CD14-positive monocyte (primary cell): ENCODE measurements at regions not wholly inside any gene's neighbourhood (a gene's known extent, or its start where the extent isn't known, plus 50 kb on each side); places are given as distances from the start of the nearest gene placed in this dataset.

ENCODE experiments used
- DNase-seq, 3 donors: peaks; one replicate each; pipeline ENCODE4 v3.0.0-alpha.2; 2011 to 2022
- H2AFZ ChIP-seq: 2 replicates; pipeline ENCODE4 v1.6.0; 2012; ENCODE audit warnings: mild to moderate bottlenecking, low read depth, low read length, inconsistent platforms; ENCODE audit not compliant: insufficient read depth, poor library complexity, severe bottlenecking
- H3K27ac ChIP-seq, 2 donors: 1 replicate in 1 of 2; 2 replicates in 1 of 2; pipeline ENCODE4 v1.5.1; 2012 to 2013; ENCODE audit warnings: low read length in 2 of 2, control low read depth in 1 of 2, inconsistent platforms in 1 of 2, low read depth in 1 of 2, mild to moderate bottlenecking in 1 of 2
- H3K27me3 ChIP-seq, 2 donors: one replicate each; pipeline versions ENCODE4 v1.6.0 to v1.6.1; 2011 to 2013; ENCODE audit warnings: low read length in 2 of 2; ENCODE audit not compliant: control insufficient read depth in 2 of 2, insufficient read depth in 2 of 2
- H3K36me3 ChIP-seq, 2 donors: replicated peaks in 1 of 2; 1 replicate in 1 of 2; 2 replicates in 1 of 2; pipeline versions ENCODE4 v1.5.1 to v1.6.1; 2012 to 2013; ENCODE audit warnings: low read length in 2 of 2, control low read depth in 1 of 2, inconsistent platforms in 1 of 2, mild to moderate bottlenecking in 1 of 2; ENCODE audit not compliant: insufficient read depth in 2 of 2, control insufficient read depth in 1 of 2
- H3K4me1 ChIP-seq, 2 donors: 1 replicate in 1 of 2; 2 replicates in 1 of 2; pipeline versions ENCODE4 v1.5.1 to v1.6.1; 2012 to 2013; ENCODE audit warnings: low read length in 2 of 2, control low read depth in 1 of 2, inconsistent platforms in 1 of 2, mild to moderate bottlenecking in 1 of 2, moderate library complexity in 1 of 2; ENCODE audit not compliant: insufficient read depth in 2 of 2, control insufficient read depth in 1 of 2
- H3K4me2 ChIP-seq: replicated peaks from 2 replicates; pipeline ENCODE3; 2012; ENCODE audit warnings: low read length, moderate library complexity, mild to moderate bottlenecking; ENCODE audit not compliant: poor library complexity, severe bottlenecking; ENCODE audit errors: extremely low read depth
- H3K4me3 ChIP-seq, 3 experiments: fragments of 200-600 bp in 1 of 3; sonication (generic) in 1 of 3; replicated peaks in 1 of 3; 1 replicate in 2 of 3; 2 replicates in 1 of 3; pipeline ENCODE4 v1.5.1; 2011 to 2013; ENCODE audit warnings: low read length in 3 of 3, mild to moderate bottlenecking in 3 of 3, control low read depth in 2 of 3, low read depth in 2 of 3, inconsistent platforms in 1 of 3, moderate library complexity in 1 of 3
- H3K79me2 ChIP-seq: 2 replicates; pipeline ENCODE4 v1.6.0; 2012; ENCODE audit warnings: mild to moderate bottlenecking, control low read depth, inconsistent platforms, low read length, moderate library complexity; ENCODE audit not compliant: insufficient read depth
- H3K9ac ChIP-seq: 2 replicates; pipeline ENCODE4 v1.6.0; 2017; ENCODE audit warnings: low read length, mild to moderate bottlenecking; ENCODE audit not compliant: insufficient read depth, poor library complexity, severe bottlenecking
- H3K9me3 ChIP-seq, 2 donors: replicated peaks in 1 of 2; 1 replicate in 1 of 2; 2 replicates in 1 of 2; pipeline versions ENCODE4 v1.5.1 to v1.6.1; 2012 to 2013; ENCODE audit warnings: low read length in 2 of 2, control low read depth in 1 of 2; ENCODE audit not compliant: control insufficient read depth in 1 of 2, insufficient read depth in 1 of 2
- H4K20me1 ChIP-seq: 2 replicates; pipeline ENCODE4 v1.6.0; 2012; ENCODE audit warnings: mild to moderate bottlenecking, low read length, control low read depth, moderate library complexity; ENCODE audit not compliant: insufficient read depth
- H3K27ac Mint-ChIP-seq, 7 donors: one replicate each; pipeline ENCODE4 v1.8.0; 2020; ENCODE audit warnings: mild to moderate bottlenecking in 7 of 7, mixed read lengths in 7 of 7, moderate library complexity in 6 of 7, inconsistent platforms in 2 of 7
- H3K27me3 Mint-ChIP-seq, 3 donors: one replicate each; pipeline ENCODE4 v1.8.0; 2021 to 2022; ENCODE audit warnings: low read depth in 3 of 3, mild to moderate bottlenecking in 3 of 3, mixed read lengths in 3 of 3, moderate library complexity in 3 of 3, inconsistent platforms in 1 of 3
- H3K36me3 Mint-ChIP-seq, 2 donors: one replicate each; pipeline ENCODE4 v1.8.0; 2020; ENCODE audit warnings: mixed read lengths in 2 of 2, inconsistent platforms in 1 of 2, mild to moderate bottlenecking in 1 of 2
- H3K4me1 Mint-ChIP-seq: one replicate; pipeline ENCODE4 v1.8.0; 2020; ENCODE audit warnings: mild to moderate bottlenecking, mixed read lengths
- H3K4me3 Mint-ChIP-seq, 2 donors: one replicate each; pipeline ENCODE4 v1.8.0; 2020; ENCODE audit warnings: mild to moderate bottlenecking in 2 of 2, mixed read lengths in 2 of 2, moderate library complexity in 1 of 2
- H3K9me3 Mint-ChIP-seq, 7 donors: one replicate each; pipeline ENCODE4 v1.8.0; 2020 to 2022; ENCODE audit warnings: mixed read lengths in 7 of 7, mild to moderate bottlenecking in 6 of 7, moderate library complexity in 6 of 7, inconsistent platforms in 2 of 7
- WGBS: methylation state at CpG from one replicate; pipeline ENCODE4 v1.1.5; 2013; ENCODE audit warnings: missing lambda C conversion rate; ENCODE audit not compliant: insufficient coverage; 5-methylcytosine and 5-hydroxymethylcytosine counted together
- intact Hi-C, 2 donors: fragments of 100-400 bp; cut with micrococcal nuclease; formaldehyde crosslinking; loops; one replicate each; pipeline versions ENCODE4 v1.15.0 to v1.15.1; 2023
- TF ChIP-seq, protein P1 (sequence below): fragments of 200-600 bp; IDR thresholded peaks from one replicate; pipeline ENCODE4 v1.8.0; 2022; ENCODE audit warnings: antibody characterized with exemption, mild to moderate bottlenecking

DNA sequence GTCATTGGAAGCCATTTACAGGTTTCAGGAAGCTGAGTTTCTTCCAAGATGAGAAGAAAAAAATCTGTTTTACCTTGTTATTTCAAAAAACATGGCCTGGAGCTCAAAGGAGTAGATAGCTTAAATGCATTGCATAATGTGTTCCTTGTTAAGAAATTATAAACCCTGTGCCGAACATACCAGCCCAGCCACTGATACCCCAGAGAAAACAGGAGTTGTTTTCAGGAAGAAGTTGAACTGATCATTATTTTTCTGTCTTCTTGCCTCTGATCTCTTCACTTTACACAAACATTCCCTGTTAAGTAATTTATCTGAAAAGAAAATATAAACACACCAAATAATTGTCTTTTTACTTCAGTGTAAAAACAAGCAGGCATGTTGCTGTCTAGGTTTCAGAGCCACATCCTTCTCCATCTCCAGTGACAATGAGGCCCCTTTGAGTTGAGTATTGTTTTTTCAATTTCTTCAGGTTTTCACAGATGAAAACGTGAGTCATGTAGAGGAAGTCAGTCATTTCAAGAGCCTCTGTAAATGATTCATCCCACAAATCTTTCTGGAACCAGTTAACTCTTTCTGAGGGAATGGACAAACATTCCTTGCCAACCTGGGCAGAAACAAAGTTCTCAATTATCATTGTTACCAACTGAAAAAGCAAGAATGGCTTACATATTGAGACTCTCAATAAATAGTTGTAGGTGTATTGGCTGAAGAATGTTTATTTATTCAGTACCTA is 244.2 kb downstream of the IPMK start:
- Histone ChIP-seq H3K9me3 (peaks cover 0 to 3% of the 10 kb centered on the region in 2 donors), H3K27me3 (no peaks in the 10 kb centered on the region), H3K4me1 (no peaks in the 10 kb centered on the region), H4K20me1 (no peaks in the 10 kb centered on the region), H3K4me2 (no peak overlapping the region), H3K27ac (no peak overlapping the region), H3K9ac (no peak overlapping the region), H3K4me3 (no peak overlapping the region), H3K79me2 (no peaks in the 10 kb centered on the region), H3K36me3 (no peaks in the 10 kb centered on the region), H2AFZ (no peak overlapping the region)
- H3K4me3 Mint-ChIP-seq = no peak overlapping the region
- no CpG with 5 or more reads among the region's 2 CpGs for WGBS
- H3K4me1 Mint-ChIP-seq = no peaks in the 10 kb centered on the region
- TF ChIP-seq, protein P1, sequence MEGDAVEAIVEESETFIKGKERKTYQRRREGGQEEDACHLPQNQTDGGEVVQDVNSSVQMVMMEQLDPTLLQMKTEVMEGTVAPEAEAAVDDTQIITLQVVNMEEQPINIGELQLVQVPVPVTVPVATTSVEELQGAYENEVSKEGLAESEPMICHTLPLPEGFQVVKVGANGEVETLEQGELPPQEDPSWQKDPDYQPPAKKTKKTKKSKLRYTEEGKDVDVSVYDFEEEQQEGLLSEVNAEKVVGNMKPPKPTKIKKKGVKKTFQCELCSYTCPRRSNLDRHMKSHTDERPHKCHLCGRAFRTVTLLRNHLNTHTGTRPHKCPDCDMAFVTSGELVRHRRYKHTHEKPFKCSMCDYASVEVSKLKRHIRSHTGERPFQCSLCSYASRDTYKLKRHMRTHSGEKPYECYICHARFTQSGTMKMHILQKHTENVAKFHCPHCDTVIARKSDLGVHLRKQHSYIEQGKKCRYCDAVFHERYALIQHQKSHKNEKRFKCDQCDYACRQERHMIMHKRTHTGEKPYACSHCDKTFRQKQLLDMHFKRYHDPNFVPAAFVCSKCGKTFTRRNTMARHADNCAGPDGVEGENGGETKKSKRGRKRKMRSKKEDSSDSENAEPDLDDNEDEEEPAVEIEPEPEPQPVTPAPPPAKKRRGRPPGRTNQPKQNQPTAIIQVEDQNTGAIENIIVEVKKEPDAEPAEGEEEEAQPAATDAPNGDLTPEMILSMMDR = no peak
- intact Hi-C loops = no loop called here
- peaks cover 0 to 6% (median 2%) of the 10 kb centered on the region in 7 donors for H3K9me3 Mint-ChIP-seq
- H3K27ac Mint-ChIP-seq = no peak overlapping the region
- DNase-seq = no peak
- no peaks in the 10 kb centered on the region for H3K36me3 Mint-ChIP-seq
- H3K27me3 Mint-ChIP-seq = no peaks in the 10 kb centered on the region

DNA sequence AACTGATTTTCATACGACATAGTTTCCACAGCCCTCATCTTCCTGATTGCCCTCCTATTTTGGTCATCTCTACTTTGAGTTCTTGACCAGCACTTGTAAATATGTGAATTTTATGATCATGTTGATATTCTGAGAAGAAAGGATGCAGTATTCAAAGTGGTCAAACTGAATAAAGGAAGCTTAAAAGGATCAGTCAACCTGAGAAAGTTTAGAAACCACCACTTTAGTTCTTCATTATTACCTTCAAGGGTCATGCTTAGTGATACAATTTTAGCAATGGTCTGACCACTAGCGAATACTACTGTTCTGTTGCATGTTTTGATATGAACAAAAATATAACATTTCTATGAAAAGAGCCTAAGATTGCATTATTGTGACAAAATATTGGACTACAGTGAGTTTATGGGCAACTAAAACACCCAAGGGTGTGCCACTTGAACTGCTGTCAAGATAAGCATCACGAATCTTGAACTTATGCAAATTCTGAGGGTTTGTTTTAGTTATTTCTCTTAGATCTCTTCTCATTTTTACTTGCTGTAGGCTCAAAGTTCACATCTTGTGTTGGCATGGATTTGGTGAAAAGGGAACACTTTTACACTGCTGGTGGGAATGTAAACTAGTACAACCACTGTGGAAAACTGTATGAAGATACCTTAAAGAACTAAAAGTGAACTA is 247.7 kb downstream of the IPMK start:
- no CpG with 5 or more reads among the region's 3 CpGs for WGBS
- Histone ChIP-seq H2AFZ (no peak overlapping the region), H4K20me1 (no peaks in the 10 kb centered on the region), H3K9ac (no peak overlapping the region), H3K4me1 (no peaks in the 10 kb centered on the region), H3K4me3 (no peak overlapping the region), H3K79me2 (no peaks in the 10 kb centered on the region), H3K27me3 (no peaks in the 10 kb centered on the region), H3K9me3 (peaks cover 0 to 3% of the 10 kb centered on the region in 2 donors), H3K4me2 (no peak overlapping the region), H3K27ac (no peak overlapping the region), H3K36me3 (no peaks in the 10 kb centered on the region)
- Mint-ChIP-seq H3K27me3 (no peaks in the 10 kb centered on the region), H3K4me3 (no peak overlapping the region), H3K36me3 (no peaks in the 10 kb centered on the region), H3K27ac (no peak overlapping the region), H3K4me1 (no peaks in the 10 kb centered on the region), H3K9me3 (peaks cover 0 to 6% (median 3%) of the 10 kb centered on the region in 7 donors)
- intact Hi-C loops = no loop called here
- no peak for DNase-seq
- TF ChIP-seq, protein P1 = no peak
